Nephron progenitor cell (in vitro differentiated cells): ENCODE measurements at regions not wholly inside any gene's neighbourhood (a gene's known extent, or its start where the extent isn't known, plus 50 kb on each side); places are given as distances from the start of the nearest gene placed in this dataset.

Experiments
- DNase-seq: peaks from one replicate; pipeline ENCODE4 v3.0.0; 2021
- H3K27ac Mint-ChIP-seq: 2 replicates; pipeline ENCODE4 v1.8.0; 2021; ENCODE audit warnings: mild to moderate bottlenecking, moderate library complexity, mixed read lengths
- H3K27me3 Mint-ChIP-seq: 2 replicates; pipeline ENCODE4 v1.8.0; 2021; ENCODE audit warnings: mild to moderate bottlenecking, low read depth, mixed read lengths; ENCODE audit not compliant: poor library complexity
- H3K36me3 Mint-ChIP-seq: 2 replicates; pipeline ENCODE4 v1.8.0; 2021; ENCODE audit warnings: low read depth, mixed read lengths
- H3K4me1 Mint-ChIP-seq: 2 replicates; pipeline ENCODE4 v1.8.0; 2021; ENCODE audit warnings: mixed read lengths
- H3K4me3 Mint-ChIP-seq: 2 replicates; pipeline ENCODE4 v1.8.0; 2021; ENCODE audit warnings: mild to moderate bottlenecking, moderate library complexity, mixed read lengths
- H3K9me3 Mint-ChIP-seq: 2 replicates; pipeline ENCODE4 v1.8.0; 2021; ENCODE audit warnings: mild to moderate bottlenecking, moderate library complexity, mixed read lengths
- CTCF ChIP-seq: fragments of 200-600 bp; sonication (generic); IDR thresholded peaks from 2 replicates; pipeline ENCODE4 v1.5.0; 2021; ENCODE audit warnings: antibody characterized with exemption

DNA sequence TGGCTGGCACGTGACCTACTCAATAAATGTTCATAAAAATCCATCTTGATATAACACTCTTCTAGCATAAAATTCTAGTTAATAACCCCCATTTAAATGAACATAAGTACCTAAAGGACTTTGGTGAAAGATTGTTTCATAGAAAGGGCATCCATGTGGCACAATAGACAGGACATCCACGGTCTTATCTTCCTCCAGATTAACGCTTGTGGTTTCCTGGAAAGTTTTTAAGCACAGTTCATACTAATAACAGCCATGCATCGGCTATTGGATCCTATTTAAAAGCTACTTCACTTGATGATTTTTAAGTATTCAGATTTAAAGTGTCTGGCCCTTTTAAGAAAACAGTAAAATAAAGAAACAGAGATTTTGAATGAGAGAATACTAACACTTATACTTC lies 288.3 kb downstream of the AHR start:
- Mint-ChIP-seq H3K36me3 (no peaks in the 10 kb centered on the region), H3K9me3 (no peaks in the 10 kb centered on the region), H3K4me1 (no peaks in the 10 kb centered on the region), H3K4me3 (no peak overlapping the region), H3K27me3 (no peaks in the 10 kb centered on the region), H3K27ac (no peak overlapping the region)
- TF ChIP-seq CTCF: no peak
- DNase-seq: no peak

DNA sequence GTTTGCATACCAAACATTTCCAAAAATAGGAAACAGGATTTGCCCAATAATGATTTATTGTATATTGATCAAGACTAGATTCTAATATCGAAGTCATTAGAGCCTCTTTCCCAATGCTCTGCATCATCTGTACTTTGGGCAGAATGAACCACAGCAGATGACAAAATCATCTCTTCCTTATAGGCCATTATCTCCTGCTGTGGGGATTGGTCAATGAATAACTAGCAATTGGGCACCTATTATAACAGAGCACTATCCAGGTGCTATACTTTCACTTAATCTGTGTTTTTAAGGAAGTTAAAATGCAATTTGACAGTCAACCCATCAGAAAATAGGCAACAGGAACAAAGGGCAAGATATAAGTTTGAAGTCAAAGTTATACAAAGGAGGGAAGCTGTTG lies 290.3 kb downstream of the AHR start:
- no peaks in the 10 kb centered on the region for H3K4me1 Mint-ChIP-seq
- no peaks in the 10 kb centered on the region for H3K27me3 Mint-ChIP-seq
- H3K9me3 Mint-ChIP-seq: no peaks in the 10 kb centered on the region

GRCh38 chr7:17589671-17590070 lies 291.2 kb downstream of the AHR start:
- Mint-ChIP-seq H3K9me3 (no peaks in the 10 kb centered on the region), H3K36me3 (no peaks in the 10 kb centered on the region), H3K27me3 (no peaks in the 10 kb centered on the region), H3K27ac (no peak overlapping the region), H3K4me3 (no peak overlapping the region), H3K4me1 (no peaks in the 10 kb centered on the region)
- DNase-seq: no peak
- TF ChIP-seq CTCF: no peak

More for the DNA sequence above, 290.3 kb downstream of the AHR start:
- H3K27ac Mint-ChIP-seq: no peak overlapping the region
- H3K36me3 Mint-ChIP-seq: no peaks in the 10 kb centered on the region
- H3K4me3 Mint-ChIP-seq: no peak overlapping the region
- no peak for TF ChIP-seq CTCF
- DNase-seq: no peak

- Mint-ChIP-seq H3K4me3 (no peak overlapping the region), H3K9me3 (no peaks in the 10 kb centered on the region), H3K27ac (no peak overlapping the region), H3K36me3 (no peaks in the 10 kb centered on the region), H3K27me3 (no peaks in the 10 kb centered on the region), H3K4me1 (no peaks in the 10 kb centered on the region)
- no peak for TF ChIP-seq CTCF
- DNase-seq: no peak
These were observed 291.8 kb downstream of the AHR start for GRCh38 chr7:17590221-17590620.

DNA sequence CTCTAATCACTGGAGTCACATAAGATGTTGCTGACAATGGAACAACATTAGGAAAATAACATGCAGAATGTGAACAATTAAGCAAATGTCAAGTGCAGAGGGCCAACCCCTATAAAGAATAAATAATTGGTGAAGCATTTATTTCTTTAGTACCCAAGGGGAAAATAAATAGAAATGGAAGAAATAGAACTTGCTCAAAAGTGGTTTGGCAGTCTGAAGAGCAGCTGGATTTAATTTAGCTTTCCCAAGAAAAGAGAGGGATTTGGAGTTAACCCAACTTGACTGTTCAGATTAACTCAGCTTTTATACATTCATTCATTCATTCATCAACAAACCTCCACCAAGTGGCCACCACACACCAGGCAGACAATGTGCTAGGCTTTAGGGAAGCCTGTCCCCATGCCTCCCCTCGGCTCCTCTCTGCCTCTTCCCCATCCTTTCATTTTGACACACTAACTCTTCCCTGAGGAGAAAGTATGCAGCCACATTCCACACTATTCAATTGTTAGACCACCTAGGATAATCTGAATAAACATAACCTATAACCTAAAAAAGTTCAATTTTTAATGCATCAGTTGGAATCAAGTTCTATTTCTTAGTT lies 295.5 kb downstream of the AHR start:
- DNase-seq: no peak
- no peak overlapping the region for H3K27ac Mint-ChIP-seq

More for the DNA sequence above, 295.5 kb downstream of the AHR start:
- Mint-ChIP-seq H3K4me3 (no peak overlapping the region), H3K4me1 (no peaks in the 10 kb centered on the region), H3K9me3 (no peaks in the 10 kb centered on the region), H3K27me3 (no peaks in the 10 kb centered on the region), H3K36me3 (no peaks in the 10 kb centered on the region)
- TF ChIP-seq CTCF: no peak
